Breast epithelium (tissue), 3 donors: ENCODE measurements at regions not wholly inside any gene's neighbourhood (a gene's known extent, or its start where the extent isn't known, plus 50 kb on each side); places are given as distances from the start of the nearest gene placed in this dataset.

Experiments
- CTCF ChIP-seq, 3 donors: fragments of 450-650 bp; IDR thresholded peaks; one replicate each; pipeline ENCODE4 v1.5.1; 2016 to 2017; ENCODE audit warnings: antibody characterized with exemption in 3 of 3, mild to moderate bottlenecking in 3 of 3, moderate library complexity in 3 of 3
- POLR2A ChIP-seq: fragments of 450-650 bp; IDR thresholded peaks from one replicate; pipeline ENCODE4 v1.6.1; 2016; ENCODE audit warnings: antibody characterized with exemption, mild to moderate bottlenecking, moderate library complexity

GRCh38 chr1:55951291-55951690 lies 628.1 kb downstream of the PLPP3 start:
- TF ChIP-seq CTCF (IDR thresholded peaks at IDR 0.05) (no peak), POLR2A (no peak)
